GM18519 (cell line): ENCODE measurements at regions not wholly inside any gene's neighbourhood (a gene's known extent, or its start where the extent isn't known, plus 50 kb on each side); places are given as distances from the start of the nearest gene placed in this dataset.

Source experiments
- ATAC-seq: cut with Tn5 transposase; IDR thresholded peaks from one replicate; pipeline ENCODE4 v1.9.1; 2021; ENCODE audit warnings: mild to moderate bottlenecking, moderate library complexity; ENCODE audit not compliant: unreplicated experiment, low FRiP score

DNA sequence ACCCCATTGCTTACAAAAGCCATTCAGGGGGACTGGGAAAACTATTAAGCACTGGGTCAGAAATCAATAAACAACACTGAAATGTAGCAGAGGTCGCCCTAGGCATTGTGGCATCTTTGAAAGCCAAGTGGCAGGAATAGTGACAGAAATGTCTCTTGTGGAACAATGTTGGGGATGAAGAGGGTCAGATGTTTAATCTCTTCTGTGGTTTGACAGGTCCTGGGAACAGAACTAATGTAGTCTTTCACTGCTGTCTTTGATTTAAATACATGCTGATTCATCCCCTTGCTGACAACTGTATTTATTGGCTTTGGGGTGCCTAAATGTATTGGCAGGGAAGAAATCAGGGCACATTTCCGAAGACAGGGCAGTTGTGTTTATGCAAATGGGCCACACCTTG, 194.8 kb downstream of the ATG4C start:
- ATAC-seq: no peak

DNA sequence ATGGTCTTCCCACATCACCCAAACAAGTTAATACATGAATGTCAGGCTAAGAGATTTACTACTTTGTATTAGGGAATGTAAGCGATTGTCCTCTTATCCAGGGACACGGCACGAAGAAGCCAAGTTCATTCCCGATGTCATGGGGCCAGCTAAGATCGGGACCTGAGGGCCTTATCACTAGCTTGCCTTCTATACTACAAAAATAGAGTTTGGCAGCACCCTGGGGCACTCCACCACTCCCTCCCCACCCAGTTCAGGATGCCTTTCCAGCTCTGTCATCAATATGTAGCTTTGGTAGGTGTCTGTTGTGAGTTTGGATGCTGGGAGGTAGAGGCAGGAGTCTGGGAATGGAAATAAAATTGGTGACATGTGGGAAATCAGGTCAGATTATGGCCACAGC, 197.5 kb downstream of the ATG4C start:
- ATAC-seq: no peak

DNA sequence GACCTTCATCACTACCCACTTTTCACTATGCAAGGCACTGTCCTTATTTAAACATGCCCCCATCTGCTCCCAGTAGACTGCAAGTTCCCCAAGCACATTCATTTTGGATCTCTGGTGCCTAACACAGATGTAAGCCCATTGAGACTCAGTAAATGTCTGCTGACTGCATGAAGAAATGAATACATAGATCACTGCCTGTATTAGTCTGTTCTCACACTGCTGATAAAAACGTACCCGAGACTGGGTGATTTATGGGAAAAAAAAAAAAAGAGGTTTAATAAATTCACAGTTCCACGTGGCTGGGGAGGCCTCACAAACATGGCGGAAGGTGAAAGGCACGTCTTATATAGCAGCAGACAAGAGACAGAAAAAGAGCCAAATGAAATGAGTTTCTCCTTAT, 204.9 kb downstream of the ATG4C start:
- no peak for ATAC-seq

GRCh38 chr1:62989497-62989896, 205.6 kb downstream of the ATG4C start:
- ATAC-seq: no peak

DNA sequence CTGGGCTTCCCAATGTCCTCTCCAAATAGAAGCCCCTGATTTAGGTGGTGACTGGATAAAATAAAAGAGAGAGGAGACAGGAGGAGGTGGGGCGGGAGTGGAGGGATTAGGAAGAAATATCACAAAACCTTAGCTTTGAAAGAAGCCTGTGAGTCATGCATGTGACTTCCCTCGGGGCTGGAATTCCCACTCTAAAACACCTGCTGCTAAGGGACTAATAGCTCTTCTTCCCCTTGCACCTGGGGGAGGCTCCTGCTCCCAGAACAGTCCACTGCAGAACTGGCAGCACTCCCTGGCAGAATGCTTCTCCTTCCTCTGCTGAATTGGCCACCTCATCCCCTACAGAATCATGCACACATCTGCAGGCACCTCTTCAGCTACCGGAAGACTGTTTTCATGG, 207.2 kb downstream of the ATG4C start:
- no peak for ATAC-seq

- no peak for ATAC-seq
Measured at GRCh38 chr1:62993844-62994243, 209.9 kb downstream of the ATG4C start.

GRCh38 chr1:62995173-62995572, 211.2 kb downstream of the ATG4C start:
- ATAC-seq: no peak

DNA sequence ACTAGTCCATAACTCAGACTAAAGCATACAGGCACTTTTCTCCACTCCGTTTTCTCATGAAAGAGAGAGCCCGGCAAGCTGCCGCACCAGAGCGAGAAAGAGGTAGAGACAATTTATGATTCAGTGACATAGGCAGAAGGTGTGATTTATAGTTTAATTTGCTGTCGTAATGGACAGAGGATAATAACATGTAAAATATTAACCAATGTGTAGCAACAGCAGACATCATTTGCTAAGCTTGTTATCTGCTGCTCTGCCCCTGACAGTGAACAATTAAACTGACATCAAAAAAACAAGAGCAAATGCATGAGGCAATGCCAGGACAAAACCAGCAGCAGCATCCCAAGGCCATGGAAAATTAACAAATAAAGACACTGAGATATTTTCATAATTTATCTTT, 214.0 kb downstream of the ATG4C start:
- no peak for ATAC-seq

GRCh38 chr1:62998845-62999649, 215.1 kb downstream of the ATG4C start:
- ATAC-seq: no peak

DNA sequence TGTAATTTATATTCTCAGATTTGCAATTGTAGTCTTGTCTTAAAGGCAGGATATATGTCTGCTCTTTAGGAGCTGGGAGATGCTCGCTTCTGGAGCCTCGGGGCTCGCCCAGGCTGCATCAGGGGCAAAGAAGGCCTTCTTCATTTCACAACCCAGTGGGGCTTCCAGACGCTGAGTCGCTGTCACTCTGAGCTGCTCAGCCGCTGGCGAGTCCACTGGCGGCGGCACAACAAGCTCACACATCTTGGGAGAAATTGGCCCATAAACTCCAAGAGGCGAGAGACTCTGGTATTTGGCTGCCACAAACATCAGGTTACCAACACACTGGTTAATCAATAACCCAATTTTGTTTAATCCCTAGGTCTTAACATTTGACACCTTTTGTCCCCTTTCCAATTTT, 216.6 kb downstream of the ATG4C start:
- no peak for ATAC-seq

DNA sequence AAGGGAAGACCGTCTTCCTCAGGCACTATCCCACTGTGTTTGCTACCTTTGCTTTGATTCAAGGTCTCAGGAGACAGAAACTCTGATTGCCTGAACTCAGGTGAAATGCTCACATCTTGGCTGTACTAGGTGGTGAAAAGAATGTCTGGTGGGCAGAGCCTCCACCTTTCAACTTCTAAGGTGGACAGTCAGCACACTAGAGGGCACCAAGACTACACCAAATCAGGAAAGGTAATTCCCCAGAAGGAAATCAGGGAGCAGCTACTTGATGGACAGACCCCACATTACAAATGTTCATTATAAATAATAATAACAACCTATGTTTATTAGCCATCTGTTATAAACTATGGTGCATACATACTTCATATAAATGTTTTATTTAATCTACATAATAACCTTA, 220.9 kb downstream of the ATG4C start:
- no peak for ATAC-seq

DNA sequence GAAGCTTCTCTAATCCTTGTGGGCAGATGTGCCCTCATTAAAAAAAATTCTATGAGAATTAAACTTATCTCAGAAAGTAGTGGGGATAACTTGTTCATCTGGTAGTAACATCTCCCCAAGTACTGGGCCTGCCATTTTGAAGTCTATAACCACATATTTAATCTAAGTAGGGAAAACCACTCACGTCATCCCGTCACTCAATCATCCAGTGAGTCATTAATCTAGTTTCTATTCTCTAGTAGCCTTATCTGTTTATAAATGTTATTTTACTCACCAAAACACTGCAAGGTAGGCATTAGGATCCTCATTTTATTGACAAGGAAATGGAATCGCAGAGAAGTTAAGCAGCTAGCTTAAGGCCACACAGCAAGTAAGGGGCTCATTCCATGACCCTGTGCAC, 221.9 kb downstream of the ATG4C start:
- ATAC-seq: no peak

DNA sequence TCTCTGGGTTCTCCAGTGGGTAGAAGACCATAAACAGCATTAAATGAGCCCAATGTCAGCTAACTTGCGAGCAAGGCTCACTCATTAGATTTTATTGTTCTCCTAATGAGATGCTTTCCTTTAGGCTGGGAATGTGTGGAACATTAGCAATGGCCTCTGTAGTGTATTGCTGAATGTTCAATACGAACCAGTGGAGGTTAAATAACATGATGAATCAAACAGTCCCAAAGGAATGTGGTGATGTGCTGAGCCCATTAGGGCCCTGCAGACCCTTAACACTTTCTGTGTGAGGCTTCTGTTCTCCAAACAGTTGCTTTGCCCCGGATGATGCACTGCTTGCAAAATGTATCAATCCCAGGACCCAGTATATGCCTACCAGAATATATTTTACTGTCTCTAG, 225.5 kb downstream of the ATG4C start:
- ATAC-seq: no peak

GRCh38 chr1:63010913-63011660, 227.2 kb downstream of the ATG4C start:
- no peak for ATAC-seq

GRCh38 chr1:63012339-63012738, 228.4 kb downstream of the ATG4C start:
- no peak for ATAC-seq

DNA sequence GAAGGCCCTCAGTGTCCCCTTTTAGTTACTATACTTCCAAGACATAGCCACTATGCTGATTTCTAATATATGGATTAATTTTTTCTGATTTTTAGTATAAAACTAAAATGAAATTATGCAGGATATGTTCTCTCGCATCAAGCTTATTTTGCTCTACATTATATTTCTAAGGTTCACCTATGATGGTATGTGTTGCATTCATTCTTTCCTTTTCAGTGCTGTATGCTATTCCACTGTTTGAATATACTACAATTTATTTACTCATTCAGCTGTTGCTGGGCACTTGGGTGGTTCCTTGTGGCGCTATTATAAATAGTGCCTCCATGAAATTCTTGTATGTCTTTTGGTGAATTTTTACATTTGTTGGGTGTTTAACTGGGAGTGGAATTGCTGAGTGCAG, 230.3 kb downstream of the ATG4C start:
- ATAC-seq: no peak

GRCh38 chr1:63022319-63022718, 238.4 kb downstream of the ATG4C start:
- ATAC-seq: no peak

DNA sequence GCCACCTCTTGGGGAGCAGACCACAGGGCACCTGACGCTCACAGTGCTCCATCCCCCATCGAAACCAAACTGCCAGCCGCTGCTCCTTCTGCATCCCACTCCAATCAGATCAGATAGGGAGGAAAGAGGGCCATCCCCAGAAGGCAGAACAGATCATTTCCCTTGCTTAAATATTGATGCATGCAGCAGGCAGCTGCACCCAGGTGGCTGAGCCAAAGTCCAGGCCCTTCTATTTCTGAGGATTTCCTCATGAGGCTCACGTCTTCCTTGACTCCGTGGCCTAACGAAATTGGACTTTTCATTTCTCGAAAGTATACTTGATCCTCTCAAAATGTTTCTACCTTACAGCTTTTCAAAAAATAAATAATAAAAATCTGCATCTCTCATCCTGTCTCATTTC, 239.2 kb downstream of the ATG4C start:
- no peak for ATAC-seq

GRCh38 chr1:63023637-63024036, 239.7 kb downstream of the ATG4C start:
- no peak for ATAC-seq

GRCh38 chr1:63024132-63024531, 240.2 kb downstream of the ATG4C start:
- no peak for ATAC-seq

- ATAC-seq: no peak
Measured at GRCh38 chr1:63027176-63027575, 243.2 kb downstream of the ATG4C start.

DNA sequence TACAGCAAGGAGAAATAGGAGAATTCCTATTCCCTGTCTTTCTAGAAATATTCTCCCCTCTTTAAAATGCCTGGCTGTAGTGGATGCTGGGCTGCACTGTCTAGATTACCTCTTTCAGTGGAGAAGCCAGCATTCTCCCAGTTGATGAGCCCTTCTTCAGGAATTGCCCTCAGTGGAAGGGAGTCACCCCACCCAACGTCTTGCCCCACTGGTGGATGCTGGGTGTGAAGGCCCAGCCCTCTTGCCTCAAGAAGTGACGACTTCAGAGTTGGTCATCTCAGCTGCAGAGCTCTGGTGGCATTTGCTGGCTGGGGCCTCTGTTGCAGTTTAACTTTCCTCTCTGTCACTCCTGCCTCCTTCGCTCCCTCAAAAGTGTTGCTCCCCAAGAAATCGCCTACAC, 248.2 kb downstream of the ATG4C start:
- ATAC-seq: no peak
